Muscle of arm (tissue), 1 donor: ENCODE measurements at regions not wholly inside any gene's neighbourhood (a gene's known extent, or its start where the extent isn't known, plus 50 kb on each side); places are given as distances from the start of the nearest gene placed in this dataset.

ENCODE experiments used
- DNase-seq: peaks from one replicate; pipeline ENCODE4 v3.0.0-alpha.2; 2013

DNA sequence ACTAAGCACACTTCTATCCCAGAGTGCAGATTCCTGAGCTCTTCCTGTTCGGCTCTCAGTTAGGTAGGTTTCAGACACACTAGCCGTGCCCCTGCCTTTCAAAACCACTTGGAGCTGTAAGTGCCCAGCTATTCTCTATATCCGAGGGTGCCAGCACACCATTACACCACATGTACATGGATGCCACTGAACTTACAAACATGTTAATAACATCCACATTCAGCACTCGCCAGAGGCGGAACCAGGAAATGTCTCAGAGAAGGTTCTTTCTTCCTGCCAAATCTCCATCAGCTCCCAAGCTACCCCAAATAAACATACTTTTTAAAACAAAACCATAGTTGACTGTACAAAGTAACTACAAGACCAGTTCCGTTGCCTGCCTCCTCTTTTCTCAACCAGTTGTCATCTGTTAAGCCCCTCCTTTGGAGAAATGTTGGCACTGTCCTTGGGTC is 78.4 kb upstream of the CTTNBP2NL start:
- DNase-seq: no peak

DNA sequence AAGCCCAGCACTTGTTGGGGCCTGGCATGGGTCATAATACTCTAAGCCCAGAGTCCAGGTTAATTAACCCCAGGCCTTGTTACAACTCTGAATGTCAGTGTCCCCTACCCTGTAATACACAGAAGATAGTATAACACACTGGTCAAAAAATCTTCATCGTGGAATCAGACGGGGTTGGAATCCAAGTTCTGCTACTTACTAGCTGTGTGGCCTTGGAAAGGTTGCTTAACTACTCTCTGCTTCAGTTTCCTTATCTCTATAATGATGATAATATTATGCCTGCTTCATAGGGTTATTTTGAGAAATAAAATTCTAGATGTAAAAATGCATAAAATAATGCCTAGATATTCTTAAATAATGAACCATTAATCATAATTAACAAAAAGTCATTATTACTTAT is 77.8 kb upstream of the CTTNBP2NL start:
- DNase-seq: no peak

DNA sequence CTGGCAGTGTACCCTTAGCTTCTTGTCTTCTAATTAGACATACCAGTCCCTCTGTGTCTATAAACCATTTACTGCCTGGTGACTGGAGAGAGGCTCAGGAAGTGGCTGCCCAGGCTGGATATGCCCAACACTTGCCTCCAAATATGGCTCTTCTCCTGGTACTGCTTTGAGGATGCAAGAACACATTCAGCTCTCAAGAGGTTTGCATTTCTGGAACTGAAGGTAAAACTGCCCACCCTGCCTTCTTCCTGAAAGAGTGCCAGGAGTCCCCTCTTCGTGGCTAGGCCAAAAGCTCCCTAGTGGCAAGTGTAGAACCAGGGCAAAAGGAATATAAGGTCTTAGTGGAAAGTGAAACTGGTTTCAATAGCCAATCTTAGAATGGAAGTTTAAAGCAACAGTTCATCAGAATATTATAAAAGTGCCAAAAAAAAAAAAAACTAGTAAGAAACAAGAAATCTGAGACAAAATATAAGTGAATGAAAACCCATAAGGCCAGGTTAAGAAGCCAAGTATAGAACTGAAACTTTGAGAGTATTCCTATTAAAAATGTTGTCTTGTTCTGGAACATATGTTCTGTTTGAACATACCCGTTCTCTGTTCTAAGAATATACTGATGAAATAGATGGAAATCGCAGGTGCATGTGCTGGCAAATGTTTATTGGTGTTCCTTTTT is 77.2 kb upstream of the CTTNBP2NL start:
- no peak for DNase-seq

DNA sequence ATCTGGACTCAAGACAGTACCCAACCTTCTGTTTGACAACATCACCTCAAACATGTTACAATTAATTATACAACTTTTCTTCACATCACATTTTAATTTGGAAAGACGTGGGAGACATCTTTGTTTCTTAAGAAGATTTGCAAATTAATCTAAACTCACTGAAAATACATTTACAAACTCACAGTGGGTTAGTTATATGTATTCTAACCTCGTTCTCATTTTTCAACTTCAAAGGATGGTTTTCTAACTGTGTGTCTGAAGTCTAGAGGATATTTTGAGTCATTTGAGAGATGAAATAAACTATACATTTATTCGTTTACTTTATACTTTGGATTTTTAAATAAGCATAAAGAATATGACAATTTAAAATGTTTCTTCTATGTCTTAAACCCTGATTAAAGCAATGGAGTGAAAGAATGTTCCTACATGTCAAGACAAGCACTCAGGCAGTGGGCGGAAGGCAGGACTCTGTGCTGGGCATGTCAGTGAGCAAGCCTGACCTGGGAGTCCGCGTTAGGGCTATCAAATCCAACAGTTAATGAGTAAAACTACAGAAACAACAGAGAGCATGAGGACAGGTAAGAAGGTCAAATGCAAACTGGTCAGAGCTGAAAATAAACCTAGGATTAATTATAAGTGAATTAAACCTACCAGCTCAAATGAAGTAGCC is 76.5 kb upstream of the CTTNBP2NL start:
- no peak for DNase-seq

DNA sequence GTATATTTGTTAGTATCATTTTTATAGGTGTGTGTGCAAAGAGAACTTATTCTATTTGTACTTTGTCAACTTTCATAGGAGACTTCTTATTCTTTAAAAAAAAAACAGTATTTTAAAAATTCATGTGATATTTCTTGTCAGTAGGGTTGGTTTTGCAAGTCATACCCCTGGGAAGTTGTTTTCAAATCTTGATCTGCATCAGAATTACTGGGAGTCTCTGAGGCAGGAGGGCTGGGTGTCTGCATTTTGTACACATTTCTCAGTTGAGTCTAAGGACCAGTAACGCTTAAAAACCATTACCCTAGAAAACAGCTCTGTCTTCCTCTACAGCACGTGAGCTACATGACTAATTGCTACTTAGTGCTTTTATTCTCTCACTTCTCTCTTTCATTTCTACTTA is 76.0 kb upstream of the CTTNBP2NL start:
- no peak for DNase-seq

DNA sequence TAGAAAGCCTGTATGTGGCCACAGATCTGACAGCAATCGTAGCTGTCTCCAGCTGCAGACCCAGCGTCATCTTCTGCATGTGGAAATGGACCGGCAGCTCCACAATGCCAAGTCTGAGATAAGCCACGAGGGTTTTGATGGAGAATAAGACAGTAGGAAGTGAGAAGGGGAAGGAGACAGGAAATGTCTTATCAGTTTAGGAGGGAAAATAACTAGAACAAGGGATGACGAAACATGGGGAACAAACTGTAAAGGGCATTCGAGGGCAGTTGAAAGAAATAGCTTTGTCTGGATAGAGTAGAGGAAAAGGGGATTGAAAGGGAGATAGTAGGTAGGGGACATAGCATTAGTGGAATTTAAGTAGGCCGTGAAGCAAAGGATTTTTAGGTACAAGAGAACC is 74.0 kb upstream of the CTTNBP2NL start:
- DNase-seq: no peak

DNA sequence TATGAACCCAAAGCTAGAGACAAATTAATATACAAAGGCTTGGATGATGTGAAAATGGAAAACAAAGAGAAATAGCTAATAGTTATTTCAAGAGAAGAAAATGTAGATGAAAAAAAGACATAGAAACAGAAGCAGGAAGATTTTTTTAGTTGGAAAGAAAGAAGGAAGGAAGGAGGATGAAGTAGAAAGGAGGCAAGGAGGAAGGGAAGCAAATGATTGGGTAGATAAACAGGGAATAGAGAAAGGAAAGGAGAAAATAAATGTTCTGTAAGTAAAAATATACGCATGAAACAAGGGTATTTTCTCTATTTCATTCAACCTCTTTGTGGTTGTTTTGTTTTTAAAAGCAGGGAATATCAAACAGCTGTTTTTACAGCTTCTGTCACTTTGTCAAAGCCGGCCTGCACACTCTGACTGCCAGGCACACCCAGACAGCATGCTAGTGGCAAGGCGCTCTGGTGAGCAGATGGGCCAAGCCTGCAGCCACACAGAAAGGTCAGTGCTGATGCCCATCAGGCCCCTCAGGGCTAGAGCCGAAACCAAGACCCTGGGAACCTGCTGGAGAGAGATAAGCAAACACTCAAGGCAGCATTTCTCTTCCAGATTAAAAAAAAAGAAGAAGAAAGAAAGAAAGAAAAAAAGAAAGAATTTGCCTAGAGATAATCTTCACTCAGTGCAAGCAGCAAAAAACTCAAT is 72.9 kb upstream of the CTTNBP2NL start:
- DNase-seq: no peak

DNA sequence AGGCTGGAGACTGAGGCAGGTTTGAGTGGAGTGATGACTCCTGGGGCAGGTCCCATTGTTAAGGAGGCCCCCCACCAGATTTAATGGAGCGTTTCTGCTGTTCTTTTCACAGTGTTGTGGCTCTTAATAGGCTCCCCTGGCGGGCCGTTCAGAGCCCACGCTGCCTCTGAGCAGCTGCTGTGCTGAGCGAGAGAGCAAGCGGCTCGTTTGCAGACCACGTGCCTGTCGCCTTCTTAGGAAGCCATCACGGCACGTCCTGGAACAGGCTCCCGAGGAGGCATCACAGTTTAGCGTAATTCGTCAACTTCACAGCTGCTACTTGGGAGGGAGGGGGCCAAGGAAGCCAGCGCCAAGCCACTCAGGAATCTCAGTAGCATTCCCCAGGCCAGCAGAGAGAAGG is 70.5 kb upstream of the CTTNBP2NL start:
- no peak for DNase-seq

DNA sequence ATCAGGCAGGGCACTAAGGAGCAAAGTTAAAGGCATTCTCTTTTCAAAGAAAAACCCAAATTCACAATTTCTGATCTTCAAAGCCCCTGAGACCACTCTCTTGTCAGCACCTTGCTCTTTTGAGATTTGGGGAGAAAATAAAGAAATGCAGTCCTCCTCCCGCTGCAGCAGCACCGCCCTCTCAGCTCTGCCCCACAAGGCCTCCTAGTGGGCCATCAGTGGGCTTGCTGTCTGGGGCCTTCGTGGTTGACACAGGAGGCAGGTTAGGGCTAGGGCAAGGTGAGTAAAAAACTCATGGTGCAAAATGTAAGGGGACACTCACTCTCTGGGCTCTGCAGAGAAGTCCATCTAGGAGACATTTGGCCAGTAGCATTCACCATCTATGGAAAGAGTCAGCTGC is 67.4 kb upstream of the CTTNBP2NL start:
- no peak for DNase-seq

DNA sequence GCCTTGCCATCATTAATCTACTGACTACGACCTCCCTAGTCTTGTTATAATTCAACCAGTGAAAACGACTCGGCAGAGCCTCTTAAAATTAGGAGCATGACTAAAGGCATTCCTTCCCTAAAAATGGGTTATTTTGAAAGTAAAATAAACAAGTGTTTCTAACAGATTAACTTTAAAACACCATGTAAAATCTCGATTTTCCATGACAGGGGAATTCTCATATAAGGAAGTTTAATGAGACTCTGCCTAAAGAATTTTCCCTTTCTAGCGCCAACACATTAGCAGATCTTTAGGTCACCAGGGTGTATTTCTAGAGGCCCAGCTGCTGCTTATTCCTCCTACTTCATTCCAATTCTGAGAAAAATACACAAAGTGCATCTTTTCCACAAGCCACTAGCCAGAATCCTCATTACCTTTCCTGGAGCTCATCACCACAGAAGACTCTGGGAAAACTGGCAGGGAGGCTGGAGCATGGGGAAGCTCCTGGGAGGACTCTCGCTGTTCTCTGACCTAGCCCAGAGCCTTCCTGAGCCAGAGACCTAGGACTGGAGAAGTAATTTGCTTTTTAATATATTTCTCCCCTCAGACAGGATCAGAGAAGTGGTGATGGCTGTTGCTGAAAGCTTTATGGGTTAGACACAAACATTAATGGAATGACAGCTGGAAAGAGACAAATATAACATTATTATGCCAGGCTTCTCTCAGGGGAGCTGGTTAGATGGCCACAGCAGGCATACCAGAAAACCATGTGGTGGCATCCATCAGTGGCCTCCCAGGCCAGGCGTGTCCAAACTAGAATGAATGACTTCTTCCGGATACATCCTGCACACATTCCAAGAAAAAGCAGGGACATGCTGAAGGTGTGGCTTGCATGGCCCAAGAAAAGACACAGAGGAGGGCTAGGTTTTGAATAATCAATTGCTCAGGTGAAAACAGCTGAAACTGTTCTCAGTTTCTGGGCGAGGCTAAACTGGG is 63.6 kb upstream of the CTTNBP2NL start:
- DNase-seq: peak; percentile 78

DNA sequence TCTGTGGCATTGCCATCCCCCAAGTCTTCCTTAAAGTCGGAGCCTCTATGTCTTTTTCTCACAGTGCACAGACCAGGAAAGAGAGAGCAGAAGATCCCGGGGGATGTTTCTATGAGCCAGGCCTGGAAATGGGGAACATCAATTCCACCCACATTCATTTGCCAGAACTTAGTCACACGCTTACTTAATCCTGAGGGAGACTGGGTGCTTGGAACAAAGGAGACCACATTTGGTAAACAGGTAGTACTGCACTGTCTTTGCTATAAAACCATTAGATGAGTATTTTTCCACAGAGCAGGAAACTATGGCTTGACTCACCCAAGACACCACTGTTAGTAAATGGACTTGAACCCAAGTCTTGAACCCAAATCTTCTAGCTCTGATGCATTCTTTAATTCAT is 60.7 kb upstream of the CTTNBP2NL start:
- no peak for DNase-seq

DNA sequence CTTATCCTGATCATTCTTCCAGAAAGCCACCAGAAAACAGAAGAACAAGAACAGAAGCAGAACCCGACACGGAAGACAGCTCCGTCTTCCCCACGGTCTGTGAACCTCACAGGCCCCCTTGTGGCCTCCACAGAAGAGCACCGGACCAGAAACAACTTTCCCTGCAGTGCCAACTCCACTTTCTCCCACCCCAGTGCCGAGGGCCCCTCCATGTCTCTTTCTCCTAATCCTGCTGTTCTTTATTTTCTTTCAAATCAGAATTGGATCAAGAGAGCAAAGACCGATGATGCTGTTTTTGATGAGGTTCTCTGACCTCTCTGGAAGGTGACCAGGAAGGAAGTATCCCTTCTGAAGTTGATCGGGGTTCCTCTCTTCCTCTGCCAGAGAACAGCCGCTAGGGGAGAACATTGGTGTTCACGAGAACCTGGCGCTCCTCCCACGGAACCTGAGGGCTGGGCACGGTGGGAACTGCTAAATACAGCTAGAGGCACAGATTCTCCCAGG is 58.9 kb upstream of the CTTNBP2NL start:
- no peak for DNase-seq

DNA sequence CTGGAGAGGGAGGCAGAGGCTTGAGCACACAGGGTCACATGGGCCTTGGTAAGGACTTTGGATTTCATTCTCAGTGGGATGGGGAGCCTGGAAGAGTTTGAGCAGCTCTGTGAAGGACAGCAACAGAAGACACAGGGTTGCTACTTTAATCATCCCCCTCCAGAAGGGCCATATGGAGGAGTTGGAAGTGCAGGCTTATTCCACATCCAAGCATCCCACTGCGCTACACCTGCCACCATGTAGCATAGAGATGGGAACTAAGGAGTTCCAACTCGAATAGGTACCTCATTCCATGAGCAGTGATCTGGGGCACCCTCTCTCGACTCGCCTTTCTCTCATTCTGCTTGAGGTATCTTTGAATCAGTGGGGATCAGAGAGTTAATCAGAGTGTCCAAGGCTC is 54.0 kb upstream of the CTTNBP2NL start:
- DNase-seq: no peak

DNA sequence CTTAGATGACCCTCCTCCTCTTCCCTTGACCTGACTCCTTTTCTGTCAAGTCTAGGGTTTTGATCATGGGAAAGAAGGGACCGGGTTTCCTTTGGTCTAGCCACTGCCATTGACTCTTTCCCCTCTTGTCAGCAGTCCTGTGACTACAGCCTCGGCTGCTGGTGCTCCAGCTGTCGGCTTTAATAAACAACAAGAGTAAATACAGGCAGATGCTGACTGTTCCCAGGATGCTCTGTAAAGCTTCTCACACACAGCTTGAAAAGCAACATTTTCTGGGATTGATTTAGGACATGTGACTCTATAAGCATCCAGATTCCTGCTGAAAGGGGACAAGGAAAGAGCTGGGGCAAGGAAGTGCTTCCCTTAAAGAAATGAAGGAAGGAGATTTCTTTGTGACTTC is 53.5 kb upstream of the CTTNBP2NL start:
- DNase-seq: no peak

DNA sequence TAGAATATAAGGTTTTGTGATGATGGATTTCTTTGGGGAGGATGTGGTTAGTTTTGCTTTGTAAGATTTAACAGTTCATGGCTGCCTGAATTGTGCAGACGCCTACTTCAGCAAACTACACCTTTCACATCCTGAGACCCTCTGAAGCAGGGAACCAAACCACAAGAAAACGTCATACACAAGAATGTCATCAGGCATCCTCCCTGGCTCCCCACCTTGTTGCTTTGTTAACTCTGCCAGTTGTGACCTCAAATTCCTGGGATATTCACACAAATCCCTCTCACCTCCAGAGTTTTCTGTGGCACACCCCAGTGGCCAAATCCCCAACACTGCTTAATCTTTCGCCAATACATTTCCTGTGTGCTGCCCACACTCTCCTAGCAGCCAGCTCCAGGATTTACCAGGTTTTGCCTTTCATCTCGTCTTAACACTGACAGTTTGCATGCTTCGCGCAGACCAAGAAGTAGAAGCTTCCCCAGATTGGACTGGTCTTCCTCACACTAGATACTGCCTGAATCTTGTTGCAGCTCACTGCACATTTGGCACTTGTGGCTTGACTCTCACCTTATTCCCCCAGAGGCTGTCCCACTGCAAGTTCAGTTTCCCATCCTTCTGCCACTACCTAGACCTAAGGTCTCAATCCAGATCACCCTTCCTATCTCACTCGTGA is 51.1 kb upstream of the CTTNBP2NL start:
- DNase-seq: no peak
